HepG2 (cell line): ENCODE measurements at regions not wholly inside any gene's neighbourhood (a gene's known extent, or its start where the extent isn't known, plus 50 kb on each side); places are given as distances from the start of the nearest gene placed in this dataset.

Source experiments
- CHD2 ChIP-seq: IDR thresholded peaks from 2 replicates; pipeline ENCODE4 v1.6.1; 2011; ENCODE audit warnings: low read depth, low read length, improper control_type of control experiment
- FOXK1 ChIP-seq: sonication (generic); formaldehyde crosslinking; IDR thresholded peaks from 2 replicates; pipeline ENCODE4 v1.4.0; 2020; ENCODE audit warnings: low read depth, missing genetic modification reagents, borderline replicate concordance
- HMG20A ChIP-seq: IDR thresholded peaks from 2 replicates; pipeline ENCODE4 v1.6.1; 2016; ENCODE audit warnings: borderline replicate concordance
- POLR2A ChIP-seq, 2 experiments: IDR thresholded peaks; 2 replicates each; pipeline ENCODE4 v1.6.1; 2011; ENCODE audit warnings: low read depth in 2 of 2, low read length in 2 of 2, mild to moderate bottlenecking in 1 of 2, moderate library complexity in 1 of 2; ENCODE audit not compliant: insufficient read depth in 1 of 2
- SPEN ChIP-seq: sonication (generic); formaldehyde crosslinking; IDR thresholded peaks from 2 replicates; pipeline ENCODE4 v1.5.1; 2020; ENCODE audit warnings: low read depth, mild to moderate bottlenecking, missing genetic modification reagents
- TF ChIP-seq, protein P1 (sequence below): sonication (generic); formaldehyde crosslinking; IDR thresholded peaks from 2 replicates; pipeline ENCODE4 v1.5.0; 2020; ENCODE audit warnings: mild to moderate bottlenecking, missing genetic modification reagents, moderate library complexity

DNA sequence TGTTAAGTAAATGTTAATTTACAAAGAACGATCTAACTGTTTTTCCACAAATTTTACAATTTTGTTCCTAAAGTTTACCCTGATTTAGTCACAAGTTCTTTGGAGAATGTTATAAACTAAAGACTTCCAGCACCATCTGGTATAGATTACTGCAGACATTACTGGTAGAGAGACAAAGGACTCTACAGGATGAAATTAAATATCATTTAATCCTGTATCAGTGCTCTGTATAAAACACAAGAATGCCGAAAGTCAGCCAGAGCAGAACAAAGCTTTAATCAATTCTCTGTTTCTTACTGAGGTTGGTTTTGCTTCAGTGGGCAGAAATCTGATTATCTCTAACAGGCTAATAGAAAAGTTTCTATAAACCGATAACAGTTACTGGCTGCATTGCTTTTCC is 763.6 kb downstream of the TENT5A start:
- TF ChIP-seq CHD2 (no peak), POLR2A (IDR thresholded peaks at IDR 0.05; ENCODE audit: insufficient read depth in 1 of 2, low read depth in 2 of 2, low read length in 2 of 2) (no peak), FOXK1 (no peak), HMG20A (CRISPR knock-in tag) (no peak), SPEN (CRISPR knock-in tag) (no peak)
- TF ChIP-seq, protein P1, sequence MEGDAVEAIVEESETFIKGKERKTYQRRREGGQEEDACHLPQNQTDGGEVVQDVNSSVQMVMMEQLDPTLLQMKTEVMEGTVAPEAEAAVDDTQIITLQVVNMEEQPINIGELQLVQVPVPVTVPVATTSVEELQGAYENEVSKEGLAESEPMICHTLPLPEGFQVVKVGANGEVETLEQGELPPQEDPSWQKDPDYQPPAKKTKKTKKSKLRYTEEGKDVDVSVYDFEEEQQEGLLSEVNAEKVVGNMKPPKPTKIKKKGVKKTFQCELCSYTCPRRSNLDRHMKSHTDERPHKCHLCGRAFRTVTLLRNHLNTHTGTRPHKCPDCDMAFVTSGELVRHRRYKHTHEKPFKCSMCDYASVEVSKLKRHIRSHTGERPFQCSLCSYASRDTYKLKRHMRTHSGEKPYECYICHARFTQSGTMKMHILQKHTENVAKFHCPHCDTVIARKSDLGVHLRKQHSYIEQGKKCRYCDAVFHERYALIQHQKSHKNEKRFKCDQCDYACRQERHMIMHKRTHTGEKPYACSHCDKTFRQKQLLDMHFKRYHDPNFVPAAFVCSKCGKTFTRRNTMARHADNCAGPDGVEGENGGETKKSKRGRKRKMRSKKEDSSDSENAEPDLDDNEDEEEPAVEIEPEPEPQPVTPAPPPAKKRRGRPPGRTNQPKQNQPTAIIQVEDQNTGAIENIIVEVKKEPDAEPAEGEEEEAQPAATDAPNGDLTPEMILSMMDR, result no peak
